ENCODE measurements at regions not wholly inside any gene's neighbourhood (a gene's known extent, or its start where the extent isn't known, plus 50 kb on each side); places are given as distances from the start of the nearest gene placed in this dataset.

- no peak for DNase-seq (ENCODE audit: low read depth in 2 of 2)
These were observed 65.2 kb upstream of the FZD7 start for GRCh38 chr2:201968476-201968875.

GRCh38 chr2:201969241-201969937 is 64.3 kb upstream of the FZD7 start:
- DNase-seq (ENCODE audit: low read depth in 2 of 2): no peak

- no peak for DNase-seq (ENCODE audit: low read depth in 2 of 2)
These were observed 63.5 kb upstream of the FZD7 start for GRCh38 chr2:201969938-201970785.

- DNase-seq (ENCODE audit: low read depth in 2 of 2): no peak
These were observed 62.9 kb upstream of the FZD7 start for GRCh38 chr2:201970786-201971108.

GRCh38 chr2:201971531-201972228 is 62.0 kb upstream of the FZD7 start:
- DNase-seq (ENCODE audit: low read depth in 2 of 2): no peak

- DNase-seq (ENCODE audit: low read depth in 2 of 2): no peak
These were observed 60.9 kb upstream of the FZD7 start for GRCh38 chr2:201972621-201973255.

GRCh38 chr2:201973305-201973928 is 60.2 kb upstream of the FZD7 start:
- DNase-seq (ENCODE audit: low read depth in 2 of 2): no peak

- DNase-seq (ENCODE audit: low read depth in 2 of 2): no peak
These were observed 59.2 kb upstream of the FZD7 start for GRCh38 chr2:201974171-201975100.

GRCh38 chr2:201975434-201975833 is 58.2 kb upstream of the FZD7 start:
- DNase-seq (ENCODE audit: low read depth in 2 of 2): no peak

- no peak for DNase-seq (ENCODE audit: low read depth in 2 of 2)
These were observed 57.6 kb upstream of the FZD7 start for GRCh38 chr2:201975964-201976612.

GRCh38 chr2:201977651-201978050 is 56.0 kb upstream of the FZD7 start:
- no peak for DNase-seq (ENCODE audit: low read depth in 2 of 2)

GRCh38 chr2:201978333-201978732 is 55.3 kb upstream of the FZD7 start:
- no peak for DNase-seq (ENCODE audit: low read depth in 2 of 2)

GRCh38 chr2:201978986-201979385 is 54.7 kb upstream of the FZD7 start:
- DNase-seq (ENCODE audit: low read depth in 2 of 2): no peak

GRCh38 chr2:201980389-201980821 is 53.2 kb upstream of the FZD7 start:
- DNase-seq (ENCODE audit: low read depth in 2 of 2): no peak

GRCh38 chr2:201980946-201981345 is 52.7 kb upstream of the FZD7 start:
- DNase-seq (ENCODE audit: low read depth in 2 of 2): no peak

- no peak for DNase-seq (ENCODE audit: low read depth in 2 of 2)
These were observed 50.5 kb upstream of the FZD7 start for GRCh38 chr2:201983174-201983573.

- DNase-seq (ENCODE audit: low read depth in 2 of 2): no peak
These were observed 49.9 kb upstream of the FZD7 start for GRCh38 chr2:201983800-201984199.
